HG03159 (cell line): ENCODE measurements at regions not wholly inside any gene's neighbourhood (a gene's known extent, or its start where the extent isn't known, plus 50 kb on each side); places are given as distances from the start of the nearest gene placed in this dataset.

Experiments
- ATAC-seq: cut with Tn5 transposase; IDR thresholded peaks from one replicate; pipeline ENCODE4 v1.9.1; 2021; ENCODE audit warnings: mild to moderate bottlenecking, moderate library complexity; ENCODE audit not compliant: unreplicated experiment

DNA sequence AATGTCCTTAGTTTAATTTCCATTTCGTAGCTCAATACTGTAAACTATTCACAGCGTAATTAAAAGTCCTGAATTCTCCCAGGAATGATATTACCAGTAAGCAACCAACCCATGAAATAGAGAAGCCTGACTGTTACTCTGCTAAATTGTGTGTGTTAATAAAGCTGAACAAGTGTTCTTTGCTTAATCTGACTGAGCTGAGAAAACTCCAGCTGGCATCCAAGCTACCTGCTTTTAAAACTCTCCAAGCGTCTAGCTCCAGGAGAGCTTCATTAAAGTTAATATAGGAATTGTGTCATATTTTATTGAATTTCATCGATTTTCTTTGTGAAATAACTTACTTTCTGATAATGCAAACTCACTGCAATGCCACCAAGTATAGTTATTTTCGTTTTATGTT, 524.4 kb downstream of the SLC16A7 start:
- no peak for ATAC-seq

DNA sequence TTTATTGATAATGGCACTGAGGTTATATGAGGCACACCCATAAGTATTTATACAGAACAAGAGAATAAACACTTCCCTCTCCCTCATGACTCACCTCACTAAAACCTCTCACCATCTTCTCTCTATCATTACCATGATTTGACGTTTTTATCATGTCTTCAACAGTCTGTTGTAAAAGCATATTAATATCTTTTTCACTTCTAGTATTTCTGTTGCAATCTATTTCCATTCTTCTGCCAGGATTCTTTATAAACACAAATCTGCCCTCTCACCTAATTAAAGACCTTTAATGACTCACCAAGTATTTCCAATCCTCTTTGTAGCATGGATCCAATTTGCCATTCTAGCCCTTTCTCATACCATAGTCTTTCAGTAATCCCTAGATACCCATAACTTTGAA, 527.7 kb downstream of the SLC16A7 start:
- no peak for ATAC-seq

DNA sequence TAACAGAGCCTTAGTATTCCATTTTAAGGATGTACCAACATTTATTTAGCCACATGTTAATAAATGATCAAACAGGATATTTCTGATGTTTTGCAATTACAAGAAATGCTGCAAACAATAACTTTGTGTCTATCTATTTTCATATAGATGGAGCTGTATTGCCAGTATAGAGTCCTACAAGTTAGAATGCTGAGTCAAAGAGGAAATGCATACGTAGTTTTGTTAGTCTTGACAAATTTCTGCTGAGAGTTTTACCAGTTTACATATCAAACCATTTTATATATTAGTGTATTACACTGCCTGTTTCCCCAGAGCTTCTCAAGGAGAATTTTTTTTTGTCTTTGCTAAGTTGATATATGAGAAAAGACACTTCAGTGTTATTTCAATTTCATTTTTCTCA, 541.7 kb downstream of the SLC16A7 start:
- ATAC-seq: no peak

GRCh38 chr12:60138526-60138925, 542.7 kb downstream of the SLC16A7 start:
- no peak for ATAC-seq

DNA sequence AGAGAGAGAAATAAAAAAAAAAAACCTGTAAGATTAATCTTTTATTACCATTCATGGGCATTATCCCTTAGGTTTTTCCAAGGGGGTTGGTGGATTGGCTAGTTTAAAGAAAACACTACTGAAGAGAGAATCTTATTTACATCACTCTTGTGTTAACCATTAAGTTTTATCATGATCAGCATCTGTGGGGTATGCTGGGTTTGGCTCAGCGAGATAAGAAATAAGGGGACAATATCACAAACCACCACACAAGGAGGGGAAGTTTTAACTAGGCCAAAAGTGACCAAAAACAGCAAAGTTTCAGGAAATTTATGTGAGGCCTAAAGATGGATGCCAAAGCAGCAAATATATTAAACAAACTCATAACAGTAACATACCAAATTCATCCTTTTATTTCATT, 548.6 kb downstream of the SLC16A7 start:
- no peak for ATAC-seq

GRCh38 chr12:60148109-60148508, 552.3 kb downstream of the SLC16A7 start:
- ATAC-seq: no peak

DNA sequence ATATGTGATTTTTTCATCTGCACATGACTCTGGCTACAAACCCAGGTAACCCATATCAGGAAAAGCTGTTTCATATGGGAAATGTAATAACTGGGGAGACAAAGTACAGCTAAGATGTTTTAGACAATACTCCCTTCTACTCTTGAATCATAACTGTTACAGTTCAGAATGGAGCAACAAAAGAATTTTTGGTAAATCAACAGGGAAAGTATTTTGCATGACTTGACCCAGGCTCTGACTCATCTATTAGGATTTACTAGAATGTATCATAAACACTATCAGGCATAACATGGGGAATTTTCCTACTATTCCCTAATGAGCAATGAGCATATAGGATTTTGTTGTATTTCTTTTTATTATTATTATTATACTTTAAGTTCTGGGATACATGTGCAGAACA, 553.0 kb downstream of the SLC16A7 start:
- no peak for ATAC-seq

DNA sequence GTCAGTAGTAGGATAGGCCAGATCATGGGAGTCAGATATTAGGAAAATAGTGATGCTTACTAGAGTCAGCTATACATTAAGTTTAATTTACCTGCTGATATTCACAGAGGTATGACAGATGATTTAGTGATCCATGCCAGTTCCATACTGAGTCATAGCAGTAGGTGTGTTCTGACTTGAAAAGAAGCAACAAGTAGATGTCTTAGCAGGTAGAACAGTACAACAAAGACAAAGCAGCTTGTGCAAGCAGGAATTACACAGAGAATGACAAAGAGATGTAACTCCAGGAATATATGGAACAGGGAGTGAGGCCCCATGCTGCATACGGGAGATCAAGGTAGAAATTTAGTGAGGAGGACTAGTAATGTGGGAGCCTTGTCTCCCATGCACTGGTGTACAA, 556.9 kb downstream of the SLC16A7 start:
- ATAC-seq: no peak

DNA sequence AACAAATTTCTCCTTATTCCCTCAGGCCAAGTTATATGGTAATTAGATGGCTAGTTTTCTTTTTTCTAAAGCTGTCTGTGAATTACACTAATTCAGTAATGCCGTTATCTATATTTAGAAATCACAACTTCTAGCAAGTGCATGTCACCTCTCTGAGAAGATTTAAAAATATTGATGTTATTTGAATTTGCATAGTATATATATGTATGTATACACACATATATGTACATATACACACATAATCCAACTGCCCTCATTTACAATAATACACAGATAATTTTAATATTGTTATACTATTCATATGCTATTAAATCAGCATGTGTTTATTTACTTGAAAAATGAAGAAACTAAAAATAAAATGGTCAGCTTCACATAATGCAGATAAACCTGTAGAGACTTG, 563.9 kb downstream of the SLC16A7 start:
- no peak for ATAC-seq

- no peak for ATAC-seq
Measured at GRCh38 chr12:60162988-60163720, 567.3 kb downstream of the SLC16A7 start.

GRCh38 chr12:60165781-60166180, 570.0 kb downstream of the SLC16A7 start:
- ATAC-seq: no peak

DNA sequence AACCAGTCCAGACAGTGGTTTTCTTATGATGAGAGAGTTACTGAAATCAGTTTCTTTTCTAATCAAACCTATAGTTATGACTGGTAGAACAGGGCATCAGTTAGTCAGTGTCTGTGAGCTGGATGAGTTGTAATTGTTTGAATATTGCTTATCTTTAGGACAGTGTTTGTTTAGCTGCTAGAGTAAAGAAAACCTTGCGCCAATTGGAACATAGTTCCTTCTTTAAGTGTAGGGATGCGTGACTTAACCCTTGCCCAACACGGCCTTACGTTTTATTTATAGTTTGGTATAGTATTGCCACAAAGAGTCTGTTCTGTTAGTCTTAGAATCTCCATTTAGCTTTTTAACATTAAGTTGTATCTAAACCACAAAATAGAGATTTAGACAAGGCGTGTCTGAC, 572.6 kb downstream of the SLC16A7 start:
- no peak for ATAC-seq

DNA sequence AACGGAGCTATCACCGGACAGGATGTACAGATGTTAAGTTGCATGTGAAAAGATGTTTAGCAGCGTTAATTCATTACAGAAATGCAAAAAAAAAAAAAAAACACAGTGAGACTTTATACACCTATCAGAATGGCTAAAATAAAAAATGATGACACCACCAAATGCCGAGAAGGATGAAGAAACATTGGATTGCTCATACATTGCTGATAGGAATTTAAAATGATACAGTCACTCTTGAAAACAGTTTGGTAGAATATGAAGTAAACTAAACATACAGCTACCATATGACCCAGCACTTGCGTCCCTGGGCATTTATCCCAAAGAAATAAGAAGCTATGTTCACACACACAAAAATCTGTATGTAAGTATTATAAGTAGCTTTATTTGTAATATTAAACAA, 574.1 kb downstream of the SLC16A7 start:
- ATAC-seq: no peak

DNA sequence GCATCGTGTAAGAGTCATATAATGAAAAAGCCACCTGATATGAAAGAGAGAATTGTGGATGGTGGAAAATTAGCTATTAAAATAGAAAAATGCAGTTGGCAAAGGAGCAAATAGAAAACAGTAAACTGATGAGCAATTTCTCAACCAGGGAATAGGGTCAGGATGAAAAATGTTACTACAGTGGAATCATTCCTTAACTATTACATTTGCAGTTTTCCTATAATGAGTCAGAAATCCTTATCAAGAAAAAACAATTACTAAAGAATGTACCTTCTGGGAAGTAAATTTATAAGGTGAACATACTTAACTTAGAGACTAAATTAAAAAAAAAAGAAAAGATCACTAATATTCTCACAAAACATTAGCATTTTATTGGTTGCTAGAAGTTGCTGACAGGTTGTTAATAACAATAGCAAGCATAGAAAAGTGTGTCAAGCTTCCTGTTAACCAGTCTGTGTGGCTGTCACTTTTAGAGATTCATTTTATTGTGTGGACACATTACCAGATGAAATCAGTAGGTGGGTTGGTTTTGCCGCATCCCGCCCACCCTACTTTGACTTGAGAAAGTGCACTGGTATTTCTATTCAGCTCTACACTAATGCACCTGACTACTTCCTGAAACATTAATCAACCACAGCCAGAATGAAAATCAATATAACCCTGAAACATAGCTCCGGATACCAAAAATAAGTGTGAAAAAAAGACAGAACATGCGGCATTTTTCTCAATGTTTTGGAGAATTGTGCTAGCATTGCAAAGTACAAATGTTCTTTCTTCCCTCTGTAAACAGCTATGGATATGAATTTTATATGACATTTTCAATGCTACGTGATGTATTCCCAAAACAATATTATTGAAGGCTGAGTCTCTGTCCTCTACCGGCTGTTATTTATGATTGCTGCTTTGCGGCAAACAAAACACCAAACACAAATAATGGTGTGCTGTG, 576.7 kb downstream of the SLC16A7 start:
- ATAC-seq: no peak

DNA sequence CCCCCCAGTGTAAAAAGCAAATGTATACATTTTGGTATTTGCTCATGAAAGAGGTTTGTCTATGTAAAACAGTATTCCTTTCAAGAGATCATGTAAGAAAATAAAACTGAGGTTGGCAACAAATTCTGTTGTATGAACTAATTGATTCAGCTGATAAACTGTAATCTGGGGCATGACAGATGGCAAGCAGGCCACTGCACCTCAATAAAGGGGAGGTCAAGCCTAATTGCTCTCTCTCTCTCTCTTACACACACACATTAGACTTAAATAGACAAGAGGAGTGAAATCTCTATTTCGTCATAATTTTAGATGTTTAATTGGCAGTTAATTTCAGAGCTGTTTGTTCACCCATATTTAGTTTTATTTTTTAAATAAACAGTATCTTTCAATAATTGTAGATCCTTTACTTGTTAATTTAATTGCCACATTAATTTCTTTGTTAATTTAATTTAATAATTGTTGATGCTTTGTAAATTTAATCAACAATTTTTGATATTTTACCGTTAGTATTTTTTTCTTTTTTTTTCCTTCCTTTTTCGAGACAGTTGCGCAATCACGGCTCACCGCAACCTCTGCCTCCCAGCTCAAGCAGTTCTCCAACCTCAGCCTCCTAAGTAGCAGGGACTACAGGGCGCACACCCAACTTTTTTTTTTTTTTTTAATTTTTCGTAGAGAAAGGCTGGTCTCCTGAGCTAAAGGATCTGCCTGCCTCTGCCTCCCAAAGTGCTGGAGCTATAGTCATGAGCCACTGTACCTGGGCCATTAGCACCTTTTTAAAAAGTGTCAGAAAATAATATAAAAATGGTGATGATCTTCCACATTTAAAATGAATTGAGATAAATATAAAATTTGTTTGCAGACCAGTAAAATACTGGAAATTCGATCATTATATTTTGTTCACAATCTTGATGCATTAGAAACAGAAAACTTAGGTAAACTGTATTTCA, 577.7 kb downstream of the SLC16A7 start:
- no peak for ATAC-seq

DNA sequence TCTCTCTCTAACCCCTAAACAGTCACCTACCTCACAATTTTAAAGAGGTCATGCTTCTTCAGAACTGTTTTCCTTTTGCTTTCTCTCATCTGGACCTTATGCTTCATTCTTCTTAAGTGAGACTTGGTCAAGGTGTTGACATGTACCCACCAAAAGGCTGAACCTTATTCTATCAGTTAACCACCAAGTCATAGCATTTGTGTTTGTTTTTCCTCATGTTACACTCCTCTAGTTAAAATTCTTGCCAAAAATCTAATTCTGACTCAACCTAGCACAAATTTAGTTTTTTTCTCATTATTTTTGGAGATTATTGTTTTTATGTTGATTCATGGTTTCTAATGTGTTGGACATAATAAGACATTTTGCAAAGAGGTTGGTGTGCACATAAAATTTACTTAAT, 578.6 kb downstream of the SLC16A7 start:
- no peak for ATAC-seq

GRCh38 chr12:60174941-60175340, 579.1 kb downstream of the SLC16A7 start:
- no peak for ATAC-seq

GRCh38 chr12:60176891-60177290, 581.1 kb downstream of the SLC16A7 start:
- ATAC-seq: no peak

GRCh38 chr12:60180298-60180697, 584.5 kb downstream of the SLC16A7 start:
- no peak for ATAC-seq

DNA sequence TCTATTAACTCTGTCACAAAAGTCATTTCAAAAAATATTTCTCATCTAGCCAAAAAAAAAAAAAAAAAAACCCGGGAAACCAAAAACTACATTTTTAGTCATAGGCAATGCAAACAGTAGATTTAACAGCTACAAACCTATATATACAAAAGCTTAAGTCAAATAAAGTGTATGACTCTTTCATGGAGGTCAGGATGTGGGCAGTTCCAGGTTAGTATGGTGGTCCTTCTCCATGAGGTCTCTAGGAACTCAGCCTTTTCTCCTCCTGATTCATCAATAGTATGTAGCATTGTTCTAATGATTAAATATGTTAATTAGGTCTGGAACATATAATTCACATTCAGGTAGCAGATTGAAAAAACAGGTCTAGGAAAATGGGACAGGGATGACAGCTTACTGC, 586.5 kb downstream of the SLC16A7 start:
- no peak for ATAC-seq

GRCh38 chr12:60184096-60184495, 588.3 kb downstream of the SLC16A7 start:
- no peak for ATAC-seq
